Ovary (tissue), 7 donors: ENCODE measurements at regions not wholly inside any gene's neighbourhood (a gene's known extent, or its start where the extent isn't known, plus 50 kb on each side); places are given as distances from the start of the nearest gene placed in this dataset.

Experiments used
- DNase-seq, 5 donors: peaks; one replicate each; pipeline ENCODE4 v3.0.0-alpha.2; 2019 to 2020
- H3K27ac ChIP-seq, 2 donors: fragments of 200-600 bp; one replicate each; pipeline versions ENCODE4 v1.5.1 to v1.8.0; 2019 to 2022
- H3K27me3 ChIP-seq: fragments of 200-600 bp; one replicate; pipeline ENCODE4 v1.8.0; 2022
- H3K36me3 ChIP-seq: fragments of 200-600 bp; sonication (generic); one replicate; pipeline ENCODE4 v1.5.1; 2019
- H3K4me1 ChIP-seq: one replicate; pipeline ENCODE4 v1.8.1; 2013; ENCODE audit warnings: mild to moderate bottlenecking, moderate library complexity; ENCODE audit not compliant: insufficient read depth
- H3K4me3 ChIP-seq: fragments of 200-600 bp; sonication (generic); one replicate; pipeline ENCODE4 v1.5.1; 2017
- H3K9me3 ChIP-seq, 2 donors: fragments of 200-600 bp in 1 of 2; sonication (generic) in 1 of 2; one replicate each; pipeline versions ENCODE4 v1.5.1 to v1.8.1; 2013 to 2019; ENCODE audit warnings: mild to moderate bottlenecking in 1 of 2, moderate library complexity in 1 of 2
- CTCF ChIP-seq, 3 donors: fragments of 450-650 bp in 2 of 3; fragments of 200-600 bp in 1 of 3; IDR thresholded peaks; one replicate each; pipeline versions ENCODE4 v1.5.1 to v1.8.0; 2016 to 2022; ENCODE audit warnings: antibody characterized with exemption in 3 of 3, mild to moderate bottlenecking in 1 of 3
- EP300 ChIP-seq: sonication (generic); formaldehyde crosslinking; IDR thresholded peaks from one replicate; pipeline ENCODE4 v1.6.1; 2017; ENCODE audit warnings: antibody characterized with exemption
- POLR2A ChIP-seq: fragments of 450-650 bp; IDR thresholded peaks from one replicate; pipeline ENCODE4 v1.6.1; 2017; ENCODE audit warnings: antibody characterized with exemption, mild to moderate bottlenecking, moderate library complexity
- WGBS, 3 donors: extraction: QIAGEN DNeasy Blood & Tissue Kit in 1 of 3; methylation state at CpG; one replicate each; pipeline versions ENCODE4 v1.1.5 to v1.1.7; 2013 to 2017; 5-methylcytosine and 5-hydroxymethylcytosine counted together
- intact Hi-C, 4 donors: fragments of 100-400 bp; cut with DNase I; formaldehyde crosslinking; loops; one replicate each; pipeline versions ENCODE4 v1.11.0 to v1.15.1; 2022 to 2023
- donor health status: DM: no; HTN: no; CAD: no; lungs with moderate emphysema.
- donor health status: DM: no; HTN: no; CAD: no.
- donor health status: Bipolar disorder and iron deficiency.
- donor health status: DM: no; HTN: no; CAD: no.
- donor health status: DM: yes; HTN: yes; CAD: no.

GRCh38 chr12:67042697-67043131 is 226.4 kb upstream of the CAND1 start:
- no peak overlapping the region for H3K27ac ChIP-seq
- no peak overlapping the region for H3K4me3 ChIP-seq
- no peaks in the 10 kb centered on the region for H3K9me3 ChIP-seq
- H3K27me3 ChIP-seq = no peaks in the 10 kb centered on the region
- intact Hi-C loops = no loop called here
- H3K4me1 ChIP-seq = no peaks in the 10 kb centered on the region
- TF ChIP-seq POLR2A (no peak), CTCF (IDR thresholded peaks at IDR 0.05) (no peak), EP300 (no peak)
- WGBS, 3 donors = 90 to 95% (median 94%) methylated on average over 2 of the region's 2 CpGs
- no peak for DNase-seq
- H3K36me3 ChIP-seq = no peaks in the 10 kb centered on the region

GRCh38 chr12:67043771-67044170 is 225.4 kb upstream of the CAND1 start:
- no peak overlapping the region for H3K4me3 ChIP-seq
- no peaks in the 10 kb centered on the region for H3K36me3 ChIP-seq
- H3K4me1 ChIP-seq = no peaks in the 10 kb centered on the region
- no peaks in the 10 kb centered on the region for H3K27me3 ChIP-seq
- no peak for TF ChIP-seq CTCF (IDR thresholded peaks at IDR 0.05)
- H3K27ac ChIP-seq = no peak overlapping the region
- intact Hi-C loops = no loop called here
- DNase-seq = no peak
- 2 to 7% (median 6%) methylated on average over 1 of the region's 1 CpG for WGBS, 3 donors
- no peaks in the 10 kb centered on the region for H3K9me3 ChIP-seq

GRCh38 chr12:67045650-67046049 is 223.5 kb upstream of the CAND1 start:
- H3K4me1 ChIP-seq = no peaks in the 10 kb centered on the region
- H3K27ac ChIP-seq = no peak overlapping the region
- intact Hi-C loops = no loop called here
- no peaks in the 10 kb centered on the region for H3K27me3 ChIP-seq
- TF ChIP-seq EP300 (no peak), POLR2A (no peak), CTCF (IDR thresholded peaks at IDR 0.05) (no peak)
- DNase-seq = no peak
- H3K36me3 ChIP-seq = no peaks in the 10 kb centered on the region
- no peak overlapping the region for H3K4me3 ChIP-seq
- no peaks in the 10 kb centered on the region for H3K9me3 ChIP-seq
- 88 to 97% (median 93%) methylated on average over 5 of the region's 5 CpGs for WGBS, 3 donors

GRCh38 chr12:67046062-67046461 is 223.1 kb upstream of the CAND1 start:
- no peak for DNase-seq
- 79 to 90% (median 86%) methylated on average over 4 of the region's 4 CpGs for WGBS, 3 donors
- Histone ChIP-seq H3K9me3 (no peaks in the 10 kb centered on the region), H3K27ac (no peak overlapping the region), H3K4me3 (no peak overlapping the region), H3K27me3 (no peaks in the 10 kb centered on the region), H3K36me3 (no peaks in the 10 kb centered on the region), H3K4me1 (no peaks in the 10 kb centered on the region)
- intact Hi-C loops = no loop called here
- TF ChIP-seq CTCF (IDR thresholded peaks at IDR 0.05) (no peak), POLR2A (no peak), EP300 (no peak)

GRCh38 chr12:67047634-67048033 is 221.5 kb upstream of the CAND1 start:
- intact Hi-C loops = no loop called here
- Histone ChIP-seq H3K9me3 (no peaks in the 10 kb centered on the region), H3K27me3 (no peaks in the 10 kb centered on the region), H3K4me3 (no peak overlapping the region), H3K4me1 (no peaks in the 10 kb centered on the region), H3K36me3 (no peaks in the 10 kb centered on the region), H3K27ac (no peak overlapping the region)
- no peak for TF ChIP-seq EP300
- WGBS, 3 donors = 81 to 89% (median 86%) methylated on average over 2 of the region's 2 CpGs
- DNase-seq = no peak
